ENCODE measurements at regions not wholly inside any gene's neighbourhood (a gene's known extent, or its start where the extent isn't known, plus 50 kb on each side); places are given as distances from the start of the nearest gene placed in this dataset.
A peak's percentile ranks its signal among the peaks of the same experiment; 100 is the strongest.

- FAIRE-seq (no peak), DNase-seq (ENCODE audit: low read depth) (no peak)
- H3K27me3 ChIP-seq (ENCODE audit: control insufficient read depth, insufficient read depth, low read length) = no peaks in the 10 kb centered on the region
- no peaks in the 10 kb centered on the region for H3K36me3 ChIP-seq (ENCODE audit: control insufficient read depth, insufficient read depth, low read length)
- no peak overlapping the region for H3K4me3 ChIP-seq (ENCODE audit: low read depth, low read length)
- TF ChIP-seq CTCF (IDR thresholded peaks at IDR 0.05; ENCODE audit: insufficient read depth, low read length, severe bottlenecking) = no peak
Observed at GRCh38 chr7:115679423-115679822, 351.1 kb downstream of the TFEC start.

- no peak for DNase-seq (ENCODE audit: low read depth)
- no peaks in the 10 kb centered on the region for H3K27me3 ChIP-seq (ENCODE audit: control insufficient read depth, insufficient read depth, low read length)
- no peaks in the 10 kb centered on the region for H3K36me3 ChIP-seq (ENCODE audit: control insufficient read depth, insufficient read depth, low read length)
- H3K4me3 ChIP-seq (ENCODE audit: low read depth, low read length) = no peak overlapping the region
- no peak for TF ChIP-seq CTCF (IDR thresholded peaks at IDR 0.05; ENCODE audit: insufficient read depth, low read length, severe bottlenecking)
- no peak for FAIRE-seq
Observed at GRCh38 chr7:115678086-115678982, 352.2 kb downstream of the TFEC start.

GRCh38 chr7:115676707-115677106 lies 353.9 kb downstream of the TFEC start:
- DNase-seq (ENCODE audit: low read depth) (no peak), FAIRE-seq (no peak)
- no peaks in the 10 kb centered on the region for H3K36me3 ChIP-seq (ENCODE audit: control insufficient read depth, insufficient read depth, low read length)
- H3K4me3 ChIP-seq (ENCODE audit: low read depth, low read length) = no peak overlapping the region
- TF ChIP-seq CTCF (IDR thresholded peaks at IDR 0.05; ENCODE audit: insufficient read depth, low read length, severe bottlenecking) = no peak
- H3K27me3 ChIP-seq (ENCODE audit: control insufficient read depth, insufficient read depth, low read length) = no peaks in the 10 kb centered on the region

GRCh38 chr7:115676080-115676479 lies 354.5 kb downstream of the TFEC start:
- DNase-seq (ENCODE audit: low read depth) (peak; percentile 35), FAIRE-seq (no peak)

GRCh38 chr7:115674467-115675024 lies 356.0 kb downstream of the TFEC start:
- FAIRE-seq = no peak

More at GRCh38 chr7:115676080-115676479, 354.5 kb downstream of the TFEC start:
- H3K36me3 ChIP-seq (ENCODE audit: control insufficient read depth, insufficient read depth, low read length) = no peaks in the 10 kb centered on the region
- no peak overlapping the region for H3K4me3 ChIP-seq (ENCODE audit: low read depth, low read length)
- no peaks in the 10 kb centered on the region for H3K27me3 ChIP-seq (ENCODE audit: control insufficient read depth, insufficient read depth, low read length)
- peak; percentile 33 for TF ChIP-seq CTCF (IDR thresholded peaks at IDR 0.05; ENCODE audit: insufficient read depth, low read length, severe bottlenecking)

More at GRCh38 chr7:115674467-115675024, 356.0 kb downstream of the TFEC start:
- DNase-seq (ENCODE audit: low read depth) = no peak
- TF ChIP-seq CTCF (IDR thresholded peaks at IDR 0.05; ENCODE audit: insufficient read depth, low read length, severe bottlenecking) = no peak
- Histone ChIP-seq H3K27me3 (ENCODE audit: control insufficient read depth, insufficient read depth, low read length) (no peaks in the 10 kb centered on the region), H3K36me3 (ENCODE audit: control insufficient read depth, insufficient read depth, low read length) (no peaks in the 10 kb centered on the region), H3K4me3 (ENCODE audit: low read depth, low read length) (no peak overlapping the region)
